Mesothelial cell of epicardium (in vitro differentiated cells): ENCODE measurements at regions not wholly inside any gene's neighbourhood (a gene's known extent, or its start where the extent isn't known, plus 50 kb on each side); places are given as distances from the start of the nearest gene placed in this dataset.
A peak's percentile ranks its signal among the peaks of the same experiment; 100 is the strongest.

Source experiments
- DNase-seq, 2 experiments: peaks; one replicate each; pipeline ENCODE4 v3.0.0; 2021; ENCODE audit warnings: low spot score in 2 of 2; ENCODE audit not compliant: unreplicated experiment in 2 of 2
- H3K27ac Mint-ChIP-seq: 2 replicates; pipeline ENCODE4 v1.8.0; 2021; ENCODE audit warnings: mixed read lengths
- H3K27me3 Mint-ChIP-seq: 2 replicates; pipeline ENCODE4 v1.8.0; 2021; ENCODE audit warnings: low read depth, mixed read lengths
- H3K36me3 Mint-ChIP-seq: 2 replicates; pipeline ENCODE4 v1.8.0; 2021; ENCODE audit warnings: mixed read lengths
- H3K4me1 Mint-ChIP-seq: 2 replicates; pipeline ENCODE4 v1.8.0; 2021; ENCODE audit warnings: mixed read lengths
- H3K4me3 Mint-ChIP-seq: 2 replicates; pipeline ENCODE4 v1.8.0; 2021; ENCODE audit warnings: mild to moderate bottlenecking, moderate library complexity, mixed read lengths
- H3K9me3 Mint-ChIP-seq: 2 replicates; pipeline ENCODE4 v1.8.0; 2021; ENCODE audit warnings: mixed read lengths
- CTCF ChIP-seq: fragments of 200-600 bp; sonication (generic); IDR thresholded peaks from one replicate; pipeline ENCODE4 v1.5.0; 2021; ENCODE audit warnings: antibody characterized with exemption; ENCODE audit not compliant: unreplicated experiment

- no peak overlapping the region for H3K27ac Mint-ChIP-seq
- H3K4me1 Mint-ChIP-seq, result no peaks in the 10 kb centered on the region
- H3K9me3 Mint-ChIP-seq, result peaks cover 24% of the 10 kb centered on the region
- no peaks in the 10 kb centered on the region for H3K27me3 Mint-ChIP-seq
- DNase-seq, result no peak
- no peak for TF ChIP-seq CTCF
- H3K36me3 Mint-ChIP-seq, result no peaks in the 10 kb centered on the region
- no peak overlapping the region for H3K4me3 Mint-ChIP-seq
Measured at GRCh38 chrX:88355252-88355651, 391.8 kb upstream of the CPXCR1 start.

GRCh38 chrX:88366314-88366713 is 380.7 kb upstream of the CPXCR1 start:
- no peaks in the 10 kb centered on the region for H3K4me1 Mint-ChIP-seq
- no peak overlapping the region for H3K27ac Mint-ChIP-seq
- H3K36me3 Mint-ChIP-seq, result no peaks in the 10 kb centered on the region
- H3K27me3 Mint-ChIP-seq, result no peaks in the 10 kb centered on the region
- no peak for TF ChIP-seq CTCF
- DNase-seq, result no peak
- H3K4me3 Mint-ChIP-seq, result no peak overlapping the region
- peaks cover 29% of the 10 kb centered on the region for H3K9me3 Mint-ChIP-seq

- no peak overlapping the region for H3K4me3 Mint-ChIP-seq
Measured at GRCh38 chrX:88378406-88378805, 368.6 kb upstream of the CPXCR1 start.

GRCh38 chrX:88397551-88397950 is 349.5 kb upstream of the CPXCR1 start:
- no peak overlapping the region for H3K4me3 Mint-ChIP-seq
- H3K27me3 Mint-ChIP-seq, result no peaks in the 10 kb centered on the region
- TF ChIP-seq CTCF, result peak; percentile 45
- H3K4me1 Mint-ChIP-seq, result no peaks in the 10 kb centered on the region
- no peak overlapping the region for H3K27ac Mint-ChIP-seq
- H3K36me3 Mint-ChIP-seq, result no peaks in the 10 kb centered on the region
- DNase-seq, result no peak
- H3K9me3 Mint-ChIP-seq, result no peaks in the 10 kb centered on the region

More at GRCh38 chrX:88378406-88378805, 368.6 kb upstream of the CPXCR1 start:
- no peak overlapping the region for H3K27ac Mint-ChIP-seq
- TF ChIP-seq CTCF, result no peak
- no peaks in the 10 kb centered on the region for H3K27me3 Mint-ChIP-seq
- no peaks in the 10 kb centered on the region for H3K36me3 Mint-ChIP-seq
- peaks cover 10% of the 10 kb centered on the region for H3K9me3 Mint-ChIP-seq
- DNase-seq, result no peak
- H3K4me1 Mint-ChIP-seq, result no peaks in the 10 kb centered on the region

GRCh38 chrX:88416002-88416401 is 331.0 kb upstream of the CPXCR1 start:
- H3K27ac Mint-ChIP-seq, result no peak overlapping the region
- no peaks in the 10 kb centered on the region for H3K9me3 Mint-ChIP-seq
- no peaks in the 10 kb centered on the region for H3K36me3 Mint-ChIP-seq
- H3K4me1 Mint-ChIP-seq, result no peaks in the 10 kb centered on the region
- no peak for DNase-seq
- H3K27me3 Mint-ChIP-seq, result no peaks in the 10 kb centered on the region
- no peak overlapping the region for H3K4me3 Mint-ChIP-seq
- TF ChIP-seq CTCF, result no peak

- Mint-ChIP-seq H3K27me3 (no peaks in the 10 kb centered on the region), H3K4me1 (no peaks in the 10 kb centered on the region), H3K27ac (no peak overlapping the region), H3K4me3 (no peak overlapping the region), H3K9me3 (no peaks in the 10 kb centered on the region), H3K36me3 (no peaks in the 10 kb centered on the region)
- no peak for TF ChIP-seq CTCF
- DNase-seq, result no peak
Measured at GRCh38 chrX:88416965-88417364, 330.1 kb upstream of the CPXCR1 start.
